Activated CD4-positive, alpha-beta T cell treated with anti-CD3 and anti-CD28 coated beads, Interleukin-2, Interleukin-6, amounts not matched to agents 100 ng/mL and 50 ng/mL, durations not matched to agents 16 hours and 8 hours (primary cell): ENCODE measurements at regions not wholly inside any gene's neighbourhood (a gene's known extent, or its start where the extent isn't known, plus 50 kb on each side); places are given as distances from the start of the nearest gene placed in this dataset.
A peak's percentile ranks its signal among the peaks of the same experiment; 100 is the strongest.
"Not testable (repeated sequence)": the region's sequence is repeated elsewhere in the genome, so short reads cannot be mapped to it uniquely, and the experiment has no call there.

Source experiments
- DNase-seq: peaks from one replicate; pipeline ENCODE4 v3.0.0-alpha.2; 2020

DNA sequence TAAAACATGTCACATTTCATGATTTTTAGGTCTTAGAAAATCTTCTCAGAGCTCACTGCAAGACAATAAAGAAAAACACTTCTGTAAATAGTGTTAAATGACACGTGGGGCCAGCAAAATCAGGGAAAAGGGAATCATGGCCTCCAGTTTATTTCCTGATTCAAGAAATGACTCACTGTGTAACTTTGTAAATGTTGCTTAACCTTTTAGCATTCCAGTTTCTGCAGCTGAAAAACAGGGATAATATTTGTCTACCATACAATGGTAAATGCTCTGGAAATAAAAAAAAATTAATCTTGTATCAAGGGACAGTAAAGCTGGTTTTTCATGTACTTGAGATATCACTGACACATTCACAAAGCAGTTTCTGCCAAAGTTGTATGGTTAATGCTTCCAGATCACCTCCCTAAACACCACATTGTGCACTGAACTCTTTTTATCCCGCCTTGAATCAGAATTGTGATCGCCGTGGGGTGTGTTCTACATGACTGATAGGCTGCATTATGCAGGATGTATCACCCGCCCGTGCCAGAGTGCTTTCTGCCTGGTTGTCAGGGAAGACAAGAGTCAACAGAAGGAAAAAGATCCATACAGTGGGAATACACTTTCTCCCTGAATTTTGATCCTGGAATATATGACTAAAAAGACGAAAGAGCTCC is 238.8 kb downstream of the IKZF2 start:
- DNase-seq = no peak

DNA sequence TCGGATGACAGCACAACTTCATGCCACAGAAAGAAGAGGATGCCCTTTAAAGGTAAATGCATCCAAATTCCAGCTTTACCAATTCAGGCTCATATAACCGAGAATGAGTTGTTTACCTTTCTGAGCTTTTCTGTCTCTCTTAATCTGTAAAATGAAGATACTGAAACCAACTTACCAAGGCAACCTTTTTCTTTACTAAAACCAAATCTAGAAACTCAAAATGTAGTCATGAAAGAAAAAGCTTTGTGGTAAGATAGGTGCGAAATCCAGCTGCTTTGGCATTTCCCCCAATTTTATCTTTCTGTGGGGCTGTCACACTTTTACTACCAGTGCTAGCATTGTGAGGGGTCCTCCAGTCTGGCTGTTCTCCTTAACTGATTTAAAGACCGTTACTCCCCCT is 240.4 kb downstream of the IKZF2 start:
- DNase-seq = no peak

DNA sequence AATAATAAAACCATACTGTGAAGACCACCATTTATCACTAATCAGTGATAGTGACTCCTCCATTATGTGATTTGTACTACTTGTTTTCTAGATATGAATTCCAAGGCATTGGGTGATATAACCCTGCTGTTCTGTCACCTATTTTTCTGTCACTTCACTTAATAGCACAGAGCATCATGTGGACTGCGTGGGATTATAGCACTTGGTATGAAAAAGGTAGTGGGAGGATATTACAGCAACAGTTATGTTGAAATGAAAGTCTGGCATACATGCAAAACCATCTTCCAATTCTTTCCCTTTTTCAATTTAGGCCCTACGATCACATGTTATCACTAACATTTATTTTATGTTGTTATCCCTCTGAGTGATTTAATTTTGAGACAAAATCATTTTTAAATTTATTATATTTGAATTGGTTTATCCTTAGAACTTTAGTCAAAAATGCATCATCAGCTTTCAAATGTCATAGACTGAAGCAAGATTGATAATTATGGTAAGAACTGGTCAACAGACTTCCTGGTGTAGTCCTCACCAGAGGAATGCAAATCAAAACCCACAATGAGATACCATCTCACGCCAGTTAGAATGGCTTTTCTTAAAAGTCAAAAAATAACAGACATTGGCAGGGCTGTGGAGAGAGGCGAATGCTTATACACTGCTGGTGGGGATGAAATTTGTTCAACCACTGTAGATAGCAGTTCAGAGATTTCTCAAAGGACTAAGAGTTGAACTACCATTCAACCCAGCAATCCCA is 242.6 kb downstream of the IKZF2 start:
- no peak for DNase-seq

DNA sequence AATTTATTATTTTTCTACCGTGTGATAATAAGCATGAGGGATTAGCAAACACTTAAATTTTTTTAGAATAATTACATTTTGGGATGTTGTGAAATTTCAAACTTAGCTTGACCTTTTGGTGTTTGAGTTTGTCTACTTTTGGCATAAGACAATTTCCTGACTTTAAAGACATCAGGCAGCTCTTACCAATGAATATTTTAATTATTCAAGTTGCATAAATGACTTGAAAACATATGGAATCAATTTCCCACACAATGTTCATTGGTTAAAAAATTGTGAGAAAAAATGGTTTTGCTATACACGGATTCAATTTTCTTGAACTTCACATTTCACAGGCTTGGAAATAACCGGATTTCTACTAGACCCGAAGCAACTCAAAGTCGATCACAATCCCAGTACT is 243.4 kb downstream of the IKZF2 start:
- no peak for DNase-seq

DNA sequence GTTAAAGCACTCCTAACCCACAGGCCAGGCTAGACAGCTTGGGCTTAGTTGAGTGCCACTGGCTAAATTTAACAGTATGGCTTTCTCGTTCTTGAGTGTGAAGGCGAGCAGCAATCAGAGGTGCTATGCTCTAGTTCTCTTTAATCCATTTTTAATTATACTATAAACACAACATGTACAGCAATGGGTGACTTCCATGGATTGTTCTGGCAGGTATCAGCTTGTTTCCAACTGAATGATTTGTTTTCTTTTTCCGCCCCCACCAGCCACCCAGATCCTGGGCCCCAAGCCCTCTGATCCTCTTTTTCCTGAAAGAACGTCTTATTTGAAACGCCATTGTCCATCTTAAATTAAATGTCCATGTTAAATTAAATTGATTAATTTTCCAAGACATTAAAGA is 244.8 kb downstream of the IKZF2 start:
- no peak for DNase-seq

DNA sequence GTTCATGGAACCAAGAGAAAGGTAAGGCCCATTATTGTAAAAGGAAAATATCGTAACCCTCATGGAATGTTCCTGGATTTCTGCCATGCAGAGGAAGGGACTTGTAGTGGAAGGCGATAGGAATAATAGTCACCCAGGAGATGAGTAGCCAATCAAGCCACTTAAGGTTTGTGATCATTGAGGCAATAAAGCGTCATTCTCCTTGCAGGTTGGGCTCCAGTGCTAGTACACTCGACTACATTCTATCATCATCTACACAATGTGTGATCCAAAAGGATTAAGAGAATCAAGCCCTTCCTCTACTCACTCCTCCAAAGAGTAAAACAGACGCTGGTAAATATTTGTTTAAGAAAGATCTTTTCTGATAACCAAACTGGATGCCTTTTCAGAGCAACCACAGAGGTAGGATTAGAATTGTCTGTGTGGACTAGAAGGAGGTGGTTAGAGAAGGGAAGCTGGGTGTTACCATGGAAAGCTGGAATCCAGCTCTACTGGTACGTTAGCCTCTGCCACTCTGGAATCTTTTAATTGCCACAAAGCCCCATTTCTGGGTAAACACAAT is 245.7 kb downstream of the IKZF2 start:
- DNase-seq = no peak

DNA sequence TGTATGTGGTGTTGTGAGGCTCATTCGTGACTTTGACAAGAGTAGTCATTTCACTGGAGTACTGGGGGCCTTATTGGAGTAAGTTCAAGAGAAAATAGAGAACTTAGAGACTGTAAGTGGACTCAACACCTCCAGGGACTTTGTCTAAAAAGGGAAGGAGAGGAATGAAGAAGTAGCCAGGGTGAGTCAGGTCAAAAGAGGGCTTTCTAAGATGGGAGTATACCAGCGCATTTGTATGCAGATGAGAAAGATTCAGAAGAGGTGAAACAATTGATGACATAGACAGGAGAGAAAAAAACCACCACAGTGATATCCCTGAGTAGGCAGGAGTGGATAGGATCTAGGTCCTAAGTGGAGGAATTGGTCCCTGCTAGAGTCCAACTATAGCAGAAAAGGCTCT is 246.8 kb downstream of the IKZF2 start:
- DNase-seq = no peak

DNA sequence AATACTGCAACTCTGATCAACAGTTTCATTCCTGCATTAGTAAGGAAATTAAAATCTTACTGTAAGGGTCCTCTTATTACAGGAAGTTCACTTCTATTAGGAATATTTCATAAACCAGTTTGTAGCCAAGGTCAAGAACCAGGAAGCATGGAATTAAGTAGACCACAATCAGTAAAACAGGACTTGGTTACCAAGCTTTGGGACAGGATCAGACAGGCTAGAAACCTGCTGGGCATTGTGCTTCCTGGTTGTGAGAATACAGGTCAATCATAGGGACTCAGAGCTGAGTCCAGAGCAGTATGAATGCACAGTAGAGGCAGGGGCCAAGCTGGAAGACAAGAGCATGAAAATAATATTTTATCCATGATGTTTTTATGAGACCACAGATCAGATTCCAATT is 248.0 kb downstream of the IKZF2 start:
- DNase-seq = no peak

DNA sequence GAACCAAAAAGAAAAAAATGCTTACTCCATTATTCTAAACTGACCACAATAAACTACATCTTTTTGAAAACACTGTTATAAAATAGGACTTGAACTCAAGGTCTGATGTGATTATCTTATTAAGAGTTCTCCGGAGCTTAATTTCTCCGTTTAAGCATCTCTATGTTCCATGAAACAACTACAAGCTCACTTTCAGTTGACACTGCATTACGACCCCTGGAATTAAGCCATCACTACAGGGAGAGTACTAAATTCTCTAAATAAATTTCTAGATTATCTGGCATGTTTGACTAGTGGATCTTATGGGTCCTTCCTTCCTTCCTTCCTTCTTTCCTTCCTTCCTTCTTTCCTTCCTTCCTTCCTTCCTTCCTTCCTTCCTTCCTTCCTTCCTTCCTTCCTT is 249.0 kb downstream of the IKZF2 start:
- no peak for DNase-seq

DNA sequence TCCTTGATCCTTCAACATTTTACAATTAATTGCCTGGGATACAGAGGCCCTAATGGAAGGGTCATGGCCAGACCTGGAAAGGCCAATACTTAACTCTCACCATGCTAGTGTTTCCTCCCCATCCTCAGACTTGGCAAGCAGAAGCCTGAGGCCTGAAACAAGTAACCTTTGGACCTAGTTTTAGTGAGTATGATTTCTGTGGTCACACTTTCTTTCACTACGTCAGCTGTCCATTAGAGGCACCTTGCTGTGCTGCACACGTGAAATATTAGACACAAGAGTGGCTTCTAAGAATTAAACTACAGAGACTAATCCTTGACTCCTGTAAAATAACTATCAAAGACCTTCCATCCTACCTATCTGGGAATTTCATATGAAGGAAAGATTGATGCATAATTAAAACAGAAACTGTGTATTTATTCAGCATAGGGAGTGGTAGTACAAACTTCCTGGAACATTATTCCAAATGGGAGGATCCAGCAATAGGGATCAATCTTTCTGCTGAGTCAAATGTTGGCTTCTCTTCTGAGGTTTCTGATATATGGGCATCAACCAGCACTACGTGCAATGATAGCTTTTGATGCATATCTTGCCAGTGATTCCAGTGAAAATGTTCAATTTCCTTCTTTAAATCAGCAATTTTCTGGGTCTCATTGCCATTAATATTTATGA is 249.7 kb downstream of the IKZF2 start:
- DNase-seq = no peak

DNA sequence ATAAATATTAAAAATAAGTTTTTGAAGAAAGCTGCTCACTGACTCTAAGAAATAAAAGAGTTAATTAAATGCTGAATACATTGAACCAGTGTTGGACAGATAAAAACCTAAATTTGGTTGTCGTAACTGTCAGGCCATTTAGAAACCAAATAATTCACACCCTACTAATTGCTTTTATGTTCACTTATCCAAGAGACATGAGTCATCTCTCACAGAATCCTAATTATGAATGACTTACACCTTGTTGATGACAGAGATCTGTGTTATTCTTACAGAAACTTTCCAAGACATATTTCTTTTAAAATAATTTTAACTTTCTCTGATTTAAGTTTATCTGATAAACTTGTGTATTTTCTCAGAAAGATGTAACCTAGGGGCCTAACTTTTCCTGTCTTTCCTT is 250.7 kb downstream of the IKZF2 start:
- DNase-seq = no peak

DNA sequence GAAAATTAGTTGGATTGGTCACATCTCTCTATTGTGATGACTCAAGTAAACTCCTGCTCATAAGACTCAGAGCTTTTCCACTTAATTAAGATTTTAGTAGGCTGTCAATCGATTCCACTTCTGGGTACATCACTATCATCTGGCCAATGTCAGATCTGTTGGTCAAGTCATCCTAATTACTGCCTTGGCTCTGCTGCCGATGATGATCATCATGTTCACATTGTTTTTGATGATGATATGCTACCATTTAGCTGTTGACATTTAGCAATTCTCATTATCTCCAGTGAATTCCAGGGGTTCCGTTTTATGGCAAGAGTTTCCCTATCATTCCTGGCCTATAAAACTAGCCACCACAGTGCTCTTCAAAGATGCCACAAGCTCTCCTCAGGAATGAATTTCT is 253.4 kb downstream of the IKZF2 start:
- DNase-seq = no peak

DNA sequence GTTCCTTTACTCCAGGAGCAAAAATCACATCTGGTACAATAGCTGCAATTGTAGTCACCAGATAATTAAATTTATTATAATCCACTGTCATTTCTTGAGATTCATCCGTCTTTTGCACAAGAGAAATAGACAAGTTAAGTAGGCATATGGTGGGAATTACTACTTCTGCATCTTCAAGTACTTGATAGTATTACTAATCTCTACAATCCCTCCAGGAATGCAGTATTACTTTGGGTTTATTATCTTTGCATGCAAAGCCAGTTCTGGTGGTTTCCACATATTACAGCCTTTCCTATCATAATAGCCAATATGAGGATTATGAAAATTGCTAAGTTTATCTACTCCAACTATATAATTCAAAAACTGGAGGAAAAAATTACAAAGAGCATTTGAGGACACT is 254.1 kb downstream of the IKZF2 start:
- no peak for DNase-seq

DNA sequence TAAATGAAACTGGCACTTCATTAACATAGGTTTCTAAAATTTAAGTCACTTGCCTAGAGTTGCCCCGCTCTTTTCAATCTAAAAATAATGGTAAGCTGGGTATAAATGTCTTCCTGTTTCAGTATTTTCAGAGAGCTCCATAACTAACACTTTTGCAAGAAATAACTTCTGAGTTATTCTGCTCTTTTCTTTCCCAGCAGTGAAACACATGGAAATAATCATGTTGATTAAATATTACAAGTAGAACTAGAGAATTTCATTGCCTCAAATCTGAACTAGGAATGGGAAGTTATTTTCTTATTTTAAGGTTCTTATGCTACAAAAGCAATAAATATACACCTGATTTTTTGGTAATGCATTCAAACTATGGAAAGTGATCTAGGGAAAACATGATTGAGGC is 257.4 kb downstream of the IKZF2 start:
- no peak for DNase-seq

DNA sequence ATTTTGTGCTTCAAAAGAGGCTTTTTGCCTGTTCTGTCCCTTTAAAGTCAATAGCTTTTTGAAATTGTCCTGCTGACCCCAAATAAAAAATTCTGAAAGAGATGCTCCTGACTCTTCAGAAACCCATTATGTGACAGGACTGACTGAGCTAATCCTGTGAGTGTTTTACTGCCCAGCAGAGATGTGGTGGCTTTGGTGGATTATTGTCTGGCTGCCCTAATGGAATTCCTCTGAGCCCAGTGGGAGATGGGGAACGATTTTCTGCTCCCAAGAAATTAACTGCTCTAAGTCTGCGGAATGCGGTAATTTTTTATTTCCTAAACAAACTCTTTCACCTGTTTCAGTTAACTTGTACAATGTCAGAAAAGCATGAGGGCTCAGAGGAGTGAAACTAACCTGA is 258.2 kb downstream of the IKZF2 start:
- DNase-seq = no peak

DNA sequence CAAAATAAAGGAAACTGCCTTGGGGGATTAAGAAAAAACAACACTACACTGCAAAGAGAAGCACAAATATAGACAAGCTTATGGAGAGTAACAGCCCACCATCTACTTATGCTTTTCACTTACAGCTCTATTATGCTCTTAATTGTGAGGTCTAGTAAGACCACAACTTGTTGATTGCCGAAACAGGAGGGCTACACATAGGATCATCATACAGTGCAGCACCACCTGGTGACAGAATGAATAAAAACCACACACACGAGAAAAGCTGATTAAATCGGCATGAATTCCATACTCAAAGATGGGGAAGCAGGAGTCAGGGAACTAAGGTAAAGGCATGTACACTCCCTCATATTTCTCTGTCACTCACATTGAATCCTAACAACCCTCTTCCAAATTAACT is 259.2 kb downstream of the IKZF2 start:
- DNase-seq = peak; percentile 1

DNA sequence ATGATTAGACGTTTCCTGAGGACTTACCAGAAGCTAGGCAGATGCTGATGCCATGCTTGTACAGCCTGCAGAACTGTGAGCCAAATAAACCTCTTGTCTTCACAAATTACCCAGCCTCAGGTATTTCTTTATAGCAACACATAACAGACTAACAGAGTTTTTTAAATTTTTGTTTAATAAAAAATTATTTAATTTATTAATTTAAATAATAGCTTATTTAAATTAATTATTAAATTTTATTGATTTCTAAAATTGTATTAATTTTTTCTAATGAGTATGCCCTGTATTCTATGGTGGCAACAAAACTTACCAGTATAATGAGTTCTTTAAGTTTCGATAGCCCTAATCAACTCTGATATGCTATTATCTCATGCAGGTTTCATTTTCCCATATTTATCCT is 259.8 kb downstream of the IKZF2 start:
- no peak for DNase-seq

DNA sequence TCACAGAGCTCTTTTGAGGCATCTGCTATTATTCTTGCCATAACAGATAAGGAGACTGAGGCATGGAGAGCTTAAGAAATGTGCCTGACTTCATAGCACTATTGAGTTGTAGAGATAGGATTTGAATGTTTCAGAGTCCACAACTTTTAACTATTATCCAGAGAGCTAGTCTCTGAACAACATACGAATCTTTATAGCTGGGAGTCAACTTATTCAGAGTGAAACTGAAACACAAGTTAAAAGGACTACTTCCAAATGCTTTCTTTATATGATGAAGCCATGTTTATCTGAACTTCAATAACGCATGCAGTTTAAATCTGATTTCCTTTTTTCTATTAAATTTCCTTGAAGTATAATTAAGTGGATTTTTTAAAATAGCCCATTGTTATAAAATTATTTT is 268.8 kb downstream of the IKZF2 start:
- DNase-seq = peak; percentile 1

DNA sequence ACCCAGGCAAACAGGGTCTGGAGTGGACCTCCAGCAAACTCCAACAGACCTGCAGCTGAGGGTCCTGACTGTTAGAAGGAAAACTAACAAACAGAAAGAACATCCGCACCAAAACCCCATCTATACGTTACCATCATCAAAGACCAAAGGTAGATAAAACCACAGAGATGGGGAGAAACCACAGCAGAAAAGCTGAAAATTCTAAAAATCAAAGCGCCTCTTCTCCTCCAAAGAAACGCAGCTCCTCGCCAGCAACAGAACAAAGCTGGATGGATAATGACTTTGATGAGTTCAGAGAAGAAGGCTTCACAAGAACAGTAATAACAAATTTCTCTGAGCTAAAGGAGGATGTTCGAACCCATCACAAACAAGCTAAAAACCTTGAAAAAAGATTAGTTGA is 274.9 kb downstream of the IKZF2 start:
- not testable (repeated sequence) for DNase-seq

DNA sequence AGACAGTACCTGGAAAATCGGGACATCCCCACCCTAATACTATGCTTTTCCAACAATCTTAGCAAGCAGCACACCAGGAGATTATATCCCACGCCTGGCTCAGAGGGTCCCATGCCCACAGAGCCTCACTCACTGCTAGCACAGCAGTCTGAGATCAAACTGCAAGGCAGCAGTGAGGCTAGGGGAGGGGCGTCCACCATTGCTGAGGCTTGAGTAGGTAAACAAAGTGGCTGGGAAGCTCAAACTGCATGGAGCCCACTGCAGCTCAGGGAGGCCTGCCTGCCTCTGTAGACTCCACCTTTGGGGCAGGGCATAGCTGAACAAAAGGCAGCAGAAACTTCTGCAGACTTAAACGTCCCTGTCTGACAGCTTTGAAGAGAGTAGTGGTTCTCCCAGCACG is 275.5 kb downstream of the IKZF2 start:
- not testable (repeated sequence) for DNase-seq

DNA sequence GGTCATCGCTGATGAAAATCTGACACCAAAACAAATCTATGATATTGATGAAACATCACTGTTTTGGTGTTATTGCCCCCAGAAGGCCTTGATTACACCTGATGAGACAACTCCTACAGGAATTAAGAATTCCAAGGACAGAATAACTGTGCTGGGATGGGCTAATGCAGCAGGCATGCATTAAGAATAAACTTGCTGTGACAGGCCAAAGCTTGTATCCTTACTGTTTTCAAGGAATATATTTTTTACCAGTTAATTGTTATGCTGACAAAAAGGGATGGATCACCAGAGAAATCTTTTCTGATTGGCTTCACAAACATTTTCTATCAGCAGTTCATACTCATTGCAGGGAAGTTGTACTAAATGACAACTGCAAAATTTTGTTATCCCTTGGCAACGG is 278.2 kb downstream of the IKZF2 start:
- no peak for DNase-seq

DNA sequence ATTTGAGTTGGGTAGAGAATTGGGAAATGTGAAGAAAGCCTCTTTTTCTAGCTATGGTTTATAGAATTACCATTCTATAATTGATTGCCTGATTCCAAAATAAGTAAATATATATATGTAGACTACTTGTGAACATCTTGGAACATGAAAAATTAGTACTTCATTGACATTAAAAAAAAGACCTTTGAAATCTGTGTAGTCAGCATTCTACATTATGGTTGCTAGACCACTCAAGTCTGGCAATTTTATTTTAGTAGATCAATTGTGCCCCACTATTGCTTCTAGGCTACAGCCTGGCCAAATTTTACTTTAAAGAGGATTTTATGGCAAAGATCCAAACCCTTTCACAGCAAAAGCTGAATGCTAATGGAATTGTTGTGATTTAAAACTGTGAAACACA is 279.8 kb downstream of the IKZF2 start:
- no peak for DNase-seq

DNA sequence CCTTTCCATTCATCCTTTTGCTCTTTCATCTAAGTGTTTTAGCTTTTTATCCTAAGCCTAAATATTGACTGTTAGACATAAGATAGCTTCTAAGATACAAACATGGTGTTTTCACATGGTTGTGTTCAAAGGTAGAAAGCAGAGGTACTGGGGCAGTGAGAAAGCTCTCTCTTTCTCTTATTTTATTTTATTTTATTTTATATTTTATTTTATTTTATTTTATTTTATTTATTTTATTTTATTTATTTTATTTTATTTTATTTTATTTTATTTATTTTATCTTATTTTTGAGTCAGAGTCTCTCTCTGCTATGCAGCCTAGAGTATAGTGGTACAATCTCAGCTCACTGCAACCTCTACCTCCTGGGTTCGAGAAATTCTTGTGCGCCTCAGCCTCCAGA is 287.2 kb downstream of the IKZF2 start:
- no peak for DNase-seq

DNA sequence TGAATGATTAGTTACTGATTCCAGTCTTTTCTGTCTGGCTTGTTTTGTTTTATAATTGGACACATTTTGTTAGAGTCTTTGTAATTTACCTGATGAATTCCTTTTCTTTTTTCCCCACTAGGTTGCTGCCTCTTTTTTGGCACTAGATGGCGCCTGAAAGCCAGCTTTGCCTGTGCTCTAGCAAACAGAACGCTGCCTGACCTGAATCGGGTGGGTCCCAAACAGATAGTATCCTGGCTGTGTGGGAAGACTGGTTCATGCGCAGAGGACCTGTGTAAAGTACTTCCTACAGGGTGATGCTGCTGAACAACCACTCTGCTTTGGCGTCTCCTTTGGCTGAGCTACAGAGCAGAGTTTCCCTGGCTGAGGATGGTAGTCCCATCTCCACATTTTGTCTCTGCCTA is 288.2 kb downstream of the IKZF2 start:
- peak; percentile 49 for DNase-seq
